ENCODE measurements at regions not wholly inside any gene's neighbourhood (a gene's known extent, or its start where the extent isn't known, plus 50 kb on each side); places are given as distances from the start of the nearest gene placed in this dataset.

DNA sequence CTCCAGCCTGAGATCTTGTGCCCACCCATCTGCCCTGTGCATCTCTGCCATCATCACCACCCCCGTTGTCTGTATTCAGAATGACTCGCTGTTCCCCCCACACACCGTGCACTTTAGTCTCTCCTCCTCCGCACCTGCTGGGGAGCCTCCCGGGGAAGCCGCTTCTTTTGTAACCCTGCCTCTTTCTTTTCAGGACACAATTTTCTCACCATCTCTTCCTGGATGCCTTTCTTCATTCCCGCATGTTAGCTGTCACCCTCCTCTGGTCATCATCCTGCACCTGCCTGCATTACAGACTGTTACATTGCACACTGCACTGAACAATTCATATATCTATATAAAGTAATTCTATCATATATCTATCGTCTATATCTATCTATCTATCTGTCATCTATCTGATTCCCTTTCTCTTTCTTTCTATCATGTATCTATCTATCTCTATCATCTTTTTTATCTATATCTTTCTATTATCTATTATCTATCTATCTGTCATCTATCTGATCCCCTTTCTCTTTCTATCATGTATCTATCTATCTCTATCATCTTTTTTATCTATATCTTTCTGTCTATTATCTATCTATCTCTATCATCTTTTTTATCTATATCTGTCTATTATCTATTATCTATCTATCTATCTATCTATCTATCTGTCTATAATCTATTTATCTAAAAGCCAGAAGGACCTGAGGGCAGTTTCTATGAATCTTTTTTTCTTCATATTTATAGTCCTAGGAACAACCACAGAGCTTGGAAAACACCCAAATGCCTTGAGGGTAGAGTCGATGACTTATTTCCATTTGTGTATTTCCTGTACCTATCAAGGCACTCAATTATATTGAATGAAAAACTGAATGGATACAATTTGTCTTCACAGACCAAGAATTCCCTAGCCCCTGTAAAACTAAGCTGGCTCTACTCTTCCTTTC is 642.5 kb downstream of the ACTR3B start (continued):
- TF ChIP-seq, protein P1, sequence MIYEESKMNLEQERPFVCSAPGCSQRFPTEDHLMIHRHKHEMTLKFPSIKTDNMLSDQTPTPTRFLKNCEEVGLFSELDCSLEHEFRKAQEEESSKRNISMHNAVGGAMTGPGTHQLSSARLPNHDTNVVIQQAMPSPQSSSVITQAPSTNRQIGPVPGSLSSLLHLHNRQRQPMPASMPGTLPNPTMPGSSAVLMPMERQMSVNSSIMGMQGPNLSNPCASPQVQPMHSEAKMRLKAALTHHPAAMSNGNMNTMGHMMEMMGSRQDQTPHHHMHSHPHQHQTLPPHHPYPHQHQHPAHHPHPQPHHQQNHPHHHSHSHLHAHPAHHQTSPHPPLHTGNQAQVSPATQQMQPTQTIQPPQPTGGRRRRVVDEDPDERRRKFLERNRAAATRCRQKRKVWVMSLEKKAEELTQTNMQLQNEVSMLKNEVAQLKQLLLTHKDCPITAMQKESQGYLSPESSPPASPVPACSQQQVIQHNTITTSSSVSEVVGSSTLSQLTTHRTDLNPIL (CRISPR knock-in tag; IDR thresholded peaks at IDR 0.05; ENCODE audit: low read depth): no peak
- TF ChIP-seq, protein P2, sequence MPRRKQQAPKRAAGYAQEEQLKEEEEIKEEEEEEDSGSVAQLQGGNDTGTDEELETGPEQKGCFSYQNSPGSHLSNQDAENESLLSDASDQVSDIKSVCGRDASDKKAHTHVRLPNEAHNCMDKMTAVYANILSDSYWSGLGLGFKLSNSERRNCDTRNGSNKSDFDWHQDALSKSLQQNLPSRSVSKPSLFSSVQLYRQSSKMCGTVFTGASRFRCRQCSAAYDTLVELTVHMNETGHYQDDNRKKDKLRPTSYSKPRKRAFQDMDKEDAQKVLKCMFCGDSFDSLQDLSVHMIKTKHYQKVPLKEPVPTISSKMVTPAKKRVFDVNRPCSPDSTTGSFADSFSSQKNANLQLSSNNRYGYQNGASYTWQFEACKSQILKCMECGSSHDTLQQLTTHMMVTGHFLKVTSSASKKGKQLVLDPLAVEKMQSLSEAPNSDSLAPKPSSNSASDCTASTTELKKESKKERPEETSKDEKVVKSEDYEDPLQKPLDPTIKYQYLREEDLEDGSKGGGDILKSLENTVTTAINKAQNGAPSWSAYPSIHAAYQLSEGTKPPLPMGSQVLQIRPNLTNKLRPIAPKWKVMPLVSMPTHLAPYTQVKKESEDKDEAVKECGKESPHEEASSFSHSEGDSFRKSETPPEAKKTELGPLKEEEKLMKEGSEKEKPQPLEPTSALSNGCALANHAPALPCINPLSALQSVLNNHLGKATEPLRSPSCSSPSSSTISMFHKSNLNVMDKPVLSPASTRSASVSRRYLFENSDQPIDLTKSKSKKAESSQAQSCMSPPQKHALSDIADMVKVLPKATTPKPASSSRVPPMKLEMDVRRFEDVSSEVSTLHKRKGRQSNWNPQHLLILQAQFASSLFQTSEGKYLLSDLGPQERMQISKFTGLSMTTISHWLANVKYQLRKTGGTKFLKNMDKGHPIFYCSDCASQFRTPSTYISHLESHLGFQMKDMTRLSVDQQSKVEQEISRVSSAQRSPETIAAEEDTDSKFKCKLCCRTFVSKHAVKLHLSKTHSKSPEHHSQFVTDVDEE (CRISPR knock-in tag; IDR thresholded peaks at IDR 0.05): no peak
- TF ChIP-seq RARB (CRISPR knock-in tag; IDR thresholded peaks at IDR 0.05): no peak
- TF ChIP-seq ZC3H10 (CRISPR knock-in tag; IDR thresholded peaks at IDR 0.05): no peak
- TF ChIP-seq ISL1 (CRISPR knock-in tag; IDR thresholded peaks at IDR 0.05): no peak

GRCh38 chr7:153402721-153403541 is 643.4 kb downstream of the ACTR3B start:
- ATAC-seq: no peak
- no peak for TF ChIP-seq CSDC2 (CRISPR knock-in tag; IDR thresholded peaks at IDR 0.05)
- TF ChIP-seq, protein P2 (CRISPR knock-in tag; IDR thresholded peaks at IDR 0.05): no peak
- no peak for TF ChIP-seq BACH2 (CRISPR knock-in tag; IDR thresholded peaks at IDR 0.05; ENCODE audit: borderline replicate concordance)
- no peak for TF ChIP-seq POU6F1 (CRISPR knock-in tag; IDR thresholded peaks at IDR 0.05; ENCODE audit: borderline replicate concordance, low read depth)
- TF ChIP-seq ZNF70 (CRISPR knock-in tag; IDR thresholded peaks at IDR 0.05): no peak
- no peak for TF ChIP-seq OSR1 (CRISPR knock-in tag; IDR thresholded peaks at IDR 0.05)
- TF ChIP-seq ESRRG (CRISPR knock-in tag; IDR thresholded peaks at IDR 0.05): no peak
- TF ChIP-seq ZC3H10 (CRISPR knock-in tag; IDR thresholded peaks at IDR 0.05): no peak
- TF ChIP-seq ZFP3 (CRISPR knock-in tag; IDR thresholded peaks at IDR 0.05): no peak
- no peak for TF ChIP-seq GLIS3 (CRISPR knock-in tag; IDR thresholded peaks at IDR 0.05)
- no peak for TF ChIP-seq ZNF565 (CRISPR knock-in tag; conservative IDR thresholded peaks at IDR 0.05; ENCODE audit: low read depth)
- TF ChIP-seq ZNF8 (CRISPR knock-in tag; IDR thresholded peaks at IDR 0.05): no peak
- no peak for TF ChIP-seq ISL1 (CRISPR knock-in tag; IDR thresholded peaks at IDR 0.05)

- no peak for ATAC-seq
- TF ChIP-seq OSR1 (CRISPR knock-in tag; IDR thresholded peaks at IDR 0.05) (no peak), ZNF565 (CRISPR knock-in tag; conservative IDR thresholded peaks at IDR 0.05; ENCODE audit: low read depth) (no peak), GLIS3 (CRISPR knock-in tag; IDR thresholded peaks at IDR 0.05) (no peak), ZFP3 (CRISPR knock-in tag; IDR thresholded peaks at IDR 0.05) (no peak), ARNTL (CRISPR knock-in tag; IDR thresholded peaks at IDR 0.05; ENCODE audit: borderline replicate concordance, low read depth) (no peak), PPARA (CRISPR knock-in tag; IDR thresholded peaks at IDR 0.05; ENCODE audit: borderline replicate concordance) (no peak), TCF4 (CRISPR knock-in tag; IDR thresholded peaks at IDR 0.05; ENCODE audit: borderline replicate concordance) (no peak), ZFP30 (CRISPR knock-in tag; IDR thresholded peaks at IDR 0.05) (no peak), ZC3H10 (CRISPR knock-in tag; IDR thresholded peaks at IDR 0.05) (no peak), RARB (CRISPR knock-in tag; IDR thresholded peaks at IDR 0.05) (no peak), TOX (CRISPR knock-in tag; IDR thresholded peaks at IDR 0.05; ENCODE audit: borderline replicate concordance) (no peak), ISL1 (CRISPR knock-in tag; IDR thresholded peaks at IDR 0.05) (no peak)
- TF ChIP-seq, protein P3, sequence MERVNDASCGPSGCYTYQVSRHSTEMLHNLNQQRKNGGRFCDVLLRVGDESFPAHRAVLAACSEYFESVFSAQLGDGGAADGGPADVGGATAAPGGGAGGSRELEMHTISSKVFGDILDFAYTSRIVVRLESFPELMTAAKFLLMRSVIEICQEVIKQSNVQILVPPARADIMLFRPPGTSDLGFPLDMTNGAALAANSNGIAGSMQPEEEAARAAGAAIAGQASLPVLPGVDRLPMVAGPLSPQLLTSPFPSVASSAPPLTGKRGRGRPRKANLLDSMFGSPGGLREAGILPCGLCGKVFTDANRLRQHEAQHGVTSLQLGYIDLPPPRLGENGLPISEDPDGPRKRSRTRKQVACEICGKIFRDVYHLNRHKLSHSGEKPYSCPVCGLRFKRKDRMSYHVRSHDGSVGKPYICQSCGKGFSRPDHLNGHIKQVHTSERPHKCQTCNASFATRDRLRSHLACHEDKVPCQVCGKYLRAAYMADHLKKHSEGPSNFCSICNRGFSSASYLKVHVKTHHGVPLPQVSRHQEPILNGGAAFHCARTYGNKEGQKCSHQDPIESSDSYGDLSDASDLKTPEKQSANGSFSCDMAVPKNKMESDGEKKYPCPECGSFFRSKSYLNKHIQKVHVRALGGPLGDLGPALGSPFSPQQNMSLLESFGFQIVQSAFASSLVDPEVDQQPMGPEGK (CRISPR knock-in tag; IDR thresholded peaks at IDR 0.05; ENCODE audit: borderline replicate concordance): no peak
- TF ChIP-seq, protein P4, sequence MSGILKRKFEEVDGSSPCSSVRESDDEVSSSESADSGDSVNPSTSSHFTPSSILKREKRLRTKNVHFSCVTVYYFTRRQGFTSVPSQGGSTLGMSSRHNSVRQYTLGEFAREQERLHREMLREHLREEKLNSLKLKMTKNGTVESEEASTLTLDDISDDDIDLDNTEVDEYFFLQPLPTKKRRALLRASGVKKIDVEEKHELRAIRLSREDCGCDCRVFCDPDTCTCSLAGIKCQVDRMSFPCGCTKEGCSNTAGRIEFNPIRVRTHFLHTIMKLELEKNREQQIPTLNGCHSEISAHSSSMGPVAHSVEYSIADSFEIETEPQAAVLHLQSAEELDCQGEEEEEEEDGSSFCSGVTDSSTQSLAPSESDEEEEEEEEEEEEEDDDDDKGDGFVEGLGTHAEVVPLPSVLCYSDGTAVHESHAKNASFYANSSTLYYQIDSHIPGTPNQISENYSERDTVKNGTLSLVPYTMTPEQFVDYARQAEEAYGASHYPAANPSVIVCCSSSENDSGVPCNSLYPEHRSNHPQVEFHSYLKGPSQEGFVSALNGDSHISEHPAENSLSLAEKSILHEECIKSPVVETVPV (CRISPR knock-in tag; IDR thresholded peaks at IDR 0.05): no peak
Observed at GRCh38 chr7:153404124-153404523, 644.6 kb downstream of the ACTR3B start.

All from SK-N-SH treated with all-trans-retinoic acid at 6 μM for 48 hours (cell line).